ENCODE measurements at regions not wholly inside any gene's neighbourhood (a gene's known extent, or its start where the extent isn't known, plus 50 kb on each side); places are given as distances from the start of the nearest gene placed in this dataset.

- DNase-seq (no peak), ATAC-seq (no peak)
- intact Hi-C loops (cut with DNase I), result no loop called here
- H3K36me3 ChIP-seq, result no peaks in the 10 kb centered on the region
- no peak overlapping the region for H3K27ac ChIP-seq
- H3K9me3 ChIP-seq, result no peaks in the 10 kb centered on the region
- H3K4me3 ChIP-seq, result no peak overlapping the region
- TF ChIP-seq POLR2A (IDR thresholded peaks at IDR 0.05) (no peak), CTCF (IDR thresholded peaks at IDR 0.05) (no peak)
- WGBS (ENCODE audit: insufficient coverage, low coverage, low lambda C conversion rate, missing lambda C conversion rate), result 34% methylated on average over 2 of the region's 2 CpGs
- no peaks in the 10 kb centered on the region for H3K4me1 ChIP-seq
- no peaks in the 10 kb centered on the region for H3K27me3 ChIP-seq
Measured at GRCh38 chr11:111185266-111185665, 60.3 kb upstream of the POU2AF2 start.

- Histone ChIP-seq H3K27ac (no peak overlapping the region), H3K4me1 (no peaks in the 10 kb centered on the region), H3K4me3 (no peak overlapping the region), H3K36me3 (no peaks in the 10 kb centered on the region), H3K9me3 (no peaks in the 10 kb centered on the region), H3K27me3 (no peaks in the 10 kb centered on the region)
- ATAC-seq (no peak), DNase-seq (no peak)
- TF ChIP-seq POLR2A (IDR thresholded peaks at IDR 0.05) (no peak), CTCF (IDR thresholded peaks at IDR 0.05) (no peak)
- intact Hi-C loops (cut with DNase I), result no loop called here
Measured at GRCh38 chr11:111183706-111184105, 61.8 kb upstream of the POU2AF2 start.

DNA sequence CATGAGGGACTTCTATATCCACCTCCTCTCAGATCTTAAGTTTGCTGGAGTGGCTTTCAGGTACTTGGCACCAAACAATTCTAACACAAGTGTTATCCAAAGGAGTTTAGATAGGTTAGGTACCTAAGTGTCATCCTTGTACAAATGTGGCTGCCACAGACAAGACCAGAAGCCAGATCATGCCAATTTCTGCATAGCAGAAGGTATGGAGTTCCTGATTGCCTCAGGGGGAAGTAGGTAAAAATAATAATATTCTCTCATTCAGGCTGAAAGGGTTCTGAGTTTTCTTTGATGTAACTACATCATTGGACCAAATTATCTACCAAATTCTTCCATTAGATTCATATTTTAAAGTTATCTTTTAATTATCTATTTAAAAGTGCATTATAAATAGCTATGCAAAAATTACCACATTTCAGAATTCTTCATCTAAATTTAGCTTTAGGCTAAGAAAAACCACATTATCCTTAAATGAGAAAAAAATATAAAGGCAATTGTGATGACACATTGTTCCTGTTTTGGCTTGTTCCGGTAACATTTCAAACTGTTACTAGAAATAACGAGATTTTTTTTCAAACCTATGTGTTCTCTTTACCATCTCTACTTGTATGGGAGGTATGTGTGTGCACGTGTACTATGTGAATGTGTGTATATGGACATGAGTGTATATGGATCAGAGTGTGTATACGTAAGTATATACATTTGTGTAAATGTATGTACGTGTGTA, 66.2 kb upstream of the POU2AF2 start:
- ATAC-seq, result no peak
- intact Hi-C loops (cut with DNase I), result no loop called here
- Histone ChIP-seq H3K4me1 (no peaks in the 10 kb centered on the region), H3K27me3 (no peaks in the 10 kb centered on the region), H3K9me3 (no peaks in the 10 kb centered on the region), H3K4me3 (no peak overlapping the region), H3K36me3 (no peaks in the 10 kb centered on the region), H3K27ac (no peak overlapping the region)
- TF ChIP-seq POLR2A (IDR thresholded peaks at IDR 0.05), result no peak
- no peak for TF ChIP-seq CTCF (IDR thresholded peaks at IDR 0.05)
- WGBS (ENCODE audit: insufficient coverage, low coverage, low lambda C conversion rate, missing lambda C conversion rate), result 43% methylated on average over 5 of the region's 5 CpGs
- no peak for DNase-seq

DNA sequence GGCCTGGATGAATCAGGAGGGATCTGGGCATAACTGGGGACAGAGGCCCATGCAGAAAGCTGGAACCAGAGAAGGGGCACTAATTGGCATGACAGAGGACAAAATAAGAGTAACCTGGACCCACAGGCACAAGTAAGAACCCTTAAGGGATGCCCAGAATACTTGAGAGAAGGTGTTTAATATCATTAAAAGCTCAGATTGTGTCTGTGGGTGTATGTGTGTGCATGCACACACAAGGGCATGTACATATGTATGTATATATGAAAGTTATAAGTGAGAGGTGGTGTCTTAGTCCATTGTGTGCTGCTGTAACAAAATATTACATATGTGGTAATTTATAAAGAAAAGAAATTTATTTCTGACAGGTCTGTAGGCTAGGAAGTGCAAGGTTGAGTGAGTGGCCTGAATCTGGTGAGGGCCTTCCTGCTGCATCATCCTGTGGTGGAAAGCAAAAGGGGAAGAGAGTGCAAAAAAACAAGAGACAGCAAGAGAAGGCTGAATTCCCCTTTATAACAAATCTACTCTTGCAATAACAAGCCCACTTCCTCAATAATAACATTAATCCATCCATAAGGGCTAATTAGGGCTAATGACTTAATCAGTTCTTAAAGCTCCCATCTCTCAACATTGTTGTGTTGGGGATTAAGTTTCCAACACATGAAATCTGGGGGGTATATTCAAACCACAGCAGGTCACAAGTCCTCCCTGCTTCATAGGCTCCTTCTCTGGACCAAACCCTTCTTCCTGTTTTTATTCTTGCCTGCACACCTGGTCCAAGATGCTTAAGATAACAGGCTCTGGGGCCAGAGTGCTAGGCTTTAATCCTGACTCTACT, 68.3 kb upstream of the POU2AF2 start:
- TF ChIP-seq CTCF (IDR thresholded peaks at IDR 0.05), result no peak
- TF ChIP-seq POLR2A (IDR thresholded peaks at IDR 0.05), result no peak
- DNase-seq, result no peak
- H3K9me3 ChIP-seq, result no peaks in the 10 kb centered on the region
- no peaks in the 10 kb centered on the region for H3K36me3 ChIP-seq
- no peaks in the 10 kb centered on the region for H3K27me3 ChIP-seq
- ATAC-seq, result peak in 2 of 4 donors; percentile 39 to 48
- H3K4me3 ChIP-seq, result no peak overlapping the region
- H3K4me1 ChIP-seq, result no peaks in the 10 kb centered on the region
- intact Hi-C loops (cut with DNase I), result no loop called here
- H3K27ac ChIP-seq, result no peak overlapping the region
